ENCODE measurements at regions not wholly inside any gene's neighbourhood (a gene's known extent, or its start where the extent isn't known, plus 50 kb on each side); places are given as distances from the start of the nearest gene placed in this dataset.
"Not testable (repeated sequence)": the region's sequence is repeated elsewhere in the genome, so short reads cannot be mapped to it uniquely, and the experiment has no call there.

- H3K27me3 Mint-ChIP-seq: peaks cover 0 to 12% (median 5%) of the 10 kb centered on the region in 5 donors
- CTCF ChIA-PET: no interaction called here
These were observed 233.7 kb upstream of the CWC22 start for GRCh38 chr2:180240774-180241173.

DNA sequence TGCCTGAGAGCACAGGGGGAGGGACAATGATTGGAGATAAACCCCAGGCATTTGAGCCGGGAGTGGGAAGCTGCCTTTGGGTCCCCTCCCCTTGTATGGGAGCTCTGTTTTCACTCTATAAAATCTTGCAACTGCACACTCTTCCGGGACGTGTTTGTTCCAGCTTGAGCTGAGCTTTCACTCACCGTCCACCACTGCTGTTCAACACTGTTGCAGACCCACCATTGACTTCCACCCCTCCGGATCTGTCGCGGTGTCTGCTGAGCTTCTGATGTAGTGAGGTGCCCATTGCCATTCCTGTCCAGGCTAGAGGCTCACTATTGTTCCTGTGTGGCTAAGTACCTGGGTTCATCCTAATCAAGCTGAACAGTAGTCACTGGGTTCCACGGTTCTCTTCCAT is 231.6 kb upstream of the CWC22 start:
- ChIA-PET CTCF (no interaction called here), POLR2A (no interaction called here)
- Histone ChIP-seq H3K27me3 (ENCODE audit: control insufficient read depth in 2 of 2, insufficient read depth in 2 of 2, low read length in 2 of 2) (no peaks in the 10 kb centered on the region), H3K9me3 (ENCODE audit: control insufficient read depth in 2 of 3, low read length in 3 of 3) (no peaks in the 10 kb centered on the region), H3K4me3 (ENCODE audit: low read length) (no peak overlapping the region), H3K27ac (ENCODE audit: low read depth, low read length) (no peak overlapping the region), H3K36me3 (ENCODE audit: control insufficient read depth in 2 of 3, insufficient read depth in 3 of 3, low read length in 3 of 3) (no peaks in the 10 kb centered on the region), H3K4me1 (ENCODE audit: control insufficient read depth in 2 of 2, insufficient read depth in 2 of 2, low read length in 2 of 2) (no peaks in the 10 kb centered on the region)
- H3K4me3 Mint-ChIP-seq: no peak overlapping the region
- no peak for ATAC-seq
- no peaks in the 10 kb centered on the region for H3K36me3 Mint-ChIP-seq
- no peak for DNase-seq
- no peaks in the 10 kb centered on the region for H3K4me1 Mint-ChIP-seq
- no peak overlapping the region for H3K27ac Mint-ChIP-seq
- peaks cover 0 to 4% (median 0%) of the 10 kb centered on the region in 11 donors for H3K9me3 Mint-ChIP-seq
- intact Hi-C loops (cut with micrococcal nuclease): no loop called here
- H3K27me3 Mint-ChIP-seq: peaks cover 0 to 12% (median 5%) of the 10 kb centered on the region in 5 donors

More at GRCh38 chr2:180240774-180241173, 233.7 kb upstream of the CWC22 start:
- Histone ChIP-seq H3K4me1 (ENCODE audit: control insufficient read depth in 2 of 2, insufficient read depth in 2 of 2, low read length in 2 of 2) (no peaks in the 10 kb centered on the region), H3K27ac (ENCODE audit: low read depth, low read length) (no peak overlapping the region), H3K27me3 (ENCODE audit: control insufficient read depth in 2 of 2, insufficient read depth in 2 of 2, low read length in 2 of 2) (no peaks in the 10 kb centered on the region), H3K36me3 (ENCODE audit: control insufficient read depth in 2 of 3, insufficient read depth in 3 of 3, low read length in 3 of 3) (no peaks in the 10 kb centered on the region), H3K9me3 (ENCODE audit: control insufficient read depth in 2 of 3, low read length in 3 of 3) (no peaks in the 10 kb centered on the region), H3K4me3 (ENCODE audit: low read length) (no peak overlapping the region)
- DNase-seq (no peak), ATAC-seq (no peak)
- H3K27ac Mint-ChIP-seq: no peak overlapping the region
- peaks cover 0 to 3% (median 0%) of the 10 kb centered on the region in 11 donors for H3K9me3 Mint-ChIP-seq
- H3K36me3 Mint-ChIP-seq: no peaks in the 10 kb centered on the region
- POLR2A ChIA-PET: no interaction called here
- intact Hi-C loops (cut with micrococcal nuclease): no loop called here
- no peaks in the 10 kb centered on the region for H3K4me1 Mint-ChIP-seq
- no peak overlapping the region for H3K4me3 Mint-ChIP-seq

DNA sequence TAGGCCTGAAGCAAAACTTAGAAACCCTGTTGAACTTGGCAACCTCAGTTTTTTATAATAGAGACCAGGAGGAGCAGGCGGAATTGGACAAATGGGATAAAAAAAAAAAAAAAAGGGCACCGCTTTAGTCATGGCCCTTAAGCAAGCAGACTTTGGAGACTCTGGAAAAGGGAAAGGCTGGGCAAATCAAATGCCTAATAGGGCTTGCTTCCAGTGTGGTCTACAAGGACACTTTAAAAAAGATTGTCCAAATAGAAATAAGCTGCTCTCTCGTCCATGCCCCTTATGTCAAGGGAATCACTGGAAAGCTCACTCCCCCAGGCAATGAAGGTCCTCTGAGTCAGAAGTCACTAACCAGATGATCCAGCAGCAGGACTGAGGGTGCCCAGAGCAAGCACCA is 229.0 kb upstream of the CWC22 start:
- H3K9me3 Mint-ChIP-seq; CTCF ChIA-PET; H3K4me3 Mint-ChIP-seq; H3K27me3 ChIP-seq (ENCODE audit: control insufficient read depth in 2 of 2, insufficient read depth in 2 of 2, low read length in 2 of 2); POLR2A ChIA-PET; H3K4me1 Mint-ChIP-seq; H3K27ac ChIP-seq (ENCODE audit: low read depth, low read length); H3K36me3 Mint-ChIP-seq; intact Hi-C loops (cut with micrococcal nuclease); H3K36me3 ChIP-seq (ENCODE audit: control insufficient read depth in 2 of 3, insufficient read depth in 3 of 3, low read length in 3 of 3); ATAC-seq; H3K9me3 ChIP-seq (ENCODE audit: control insufficient read depth in 2 of 3, low read length in 3 of 3); H3K4me1 ChIP-seq (ENCODE audit: control insufficient read depth in 2 of 2, insufficient read depth in 2 of 2, low read length in 2 of 2); H3K4me3 ChIP-seq (ENCODE audit: low read length); H3K27ac Mint-ChIP-seq; DNase-seq: not testable (repeated sequence)
- H3K27me3 Mint-ChIP-seq: peaks cover 0 to 17% (median 5%) of the 10 kb centered on the region in 5 donors

GRCh38 chr2:180235506-180235905 is 228.4 kb upstream of the CWC22 start:
- intact Hi-C loops (cut with micrococcal nuclease); H3K36me3 ChIP-seq (ENCODE audit: control insufficient read depth in 2 of 3, insufficient read depth in 3 of 3, low read length in 3 of 3); H3K27ac ChIP-seq (ENCODE audit: low read depth, low read length); CTCF ChIA-PET; H3K4me3 ChIP-seq (ENCODE audit: low read length); DNase-seq; H3K9me3 Mint-ChIP-seq; H3K4me3 Mint-ChIP-seq; POLR2A ChIA-PET; H3K27me3 ChIP-seq (ENCODE audit: control insufficient read depth in 2 of 2, insufficient read depth in 2 of 2, low read length in 2 of 2); H3K36me3 Mint-ChIP-seq; H3K9me3 ChIP-seq (ENCODE audit: control insufficient read depth in 2 of 3, low read length in 3 of 3); H3K4me1 Mint-ChIP-seq; H3K27ac Mint-ChIP-seq; ATAC-seq; H3K4me1 ChIP-seq (ENCODE audit: control insufficient read depth in 2 of 2, insufficient read depth in 2 of 2, low read length in 2 of 2): not testable (repeated sequence)
- H3K27me3 Mint-ChIP-seq: peaks cover 0 to 17% (median 4%) of the 10 kb centered on the region in 5 donors

- ATAC-seq; H3K36me3 Mint-ChIP-seq; H3K9me3 ChIP-seq (ENCODE audit: control insufficient read depth in 2 of 3, low read length in 3 of 3); H3K4me1 ChIP-seq (ENCODE audit: control insufficient read depth in 2 of 2, insufficient read depth in 2 of 2, low read length in 2 of 2); H3K36me3 ChIP-seq (ENCODE audit: control insufficient read depth in 2 of 3, insufficient read depth in 3 of 3, low read length in 3 of 3); H3K9me3 Mint-ChIP-seq; H3K4me3 Mint-ChIP-seq; H3K27ac ChIP-seq (ENCODE audit: low read depth, low read length); DNase-seq; H3K4me1 Mint-ChIP-seq; H3K4me3 ChIP-seq (ENCODE audit: low read length); POLR2A ChIA-PET; H3K27ac Mint-ChIP-seq; CTCF ChIA-PET; H3K27me3 ChIP-seq (ENCODE audit: control insufficient read depth in 2 of 2, insufficient read depth in 2 of 2, low read length in 2 of 2); intact Hi-C loops (cut with micrococcal nuclease): not testable (repeated sequence)
- H3K27me3 Mint-ChIP-seq: peaks cover 0 to 17% (median 0%) of the 10 kb centered on the region in 5 donors
These were observed 227.9 kb upstream of the CWC22 start for GRCh38 chr2:180234991-180235390.

GRCh38 chr2:180231015-180231414 is 223.9 kb upstream of the CWC22 start:
- Histone ChIP-seq H3K27ac (ENCODE audit: low read depth, low read length) (no peak overlapping the region), H3K4me1 (ENCODE audit: control insufficient read depth in 2 of 2, insufficient read depth in 2 of 2, low read length in 2 of 2) (no peaks in the 10 kb centered on the region), H3K36me3 (ENCODE audit: control insufficient read depth in 2 of 3, insufficient read depth in 3 of 3, low read length in 3 of 3) (no peaks in the 10 kb centered on the region), H3K4me3 (ENCODE audit: low read length) (no peak overlapping the region), H3K9me3 (ENCODE audit: control insufficient read depth in 2 of 3, low read length in 3 of 3) (no peaks in the 10 kb centered on the region), H3K27me3 (ENCODE audit: control insufficient read depth in 2 of 2, insufficient read depth in 2 of 2, low read length in 2 of 2) (no peaks in the 10 kb centered on the region)
- H3K4me3 Mint-ChIP-seq: no peak overlapping the region
- peaks cover 0 to 4% (median 0%) of the 10 kb centered on the region in 11 donors for H3K9me3 Mint-ChIP-seq
- no peak for DNase-seq
- POLR2A ChIA-PET: no interaction called here
- H3K36me3 Mint-ChIP-seq: no peaks in the 10 kb centered on the region
- CTCF ChIA-PET: no interaction called here
- no peaks in the 10 kb centered on the region for H3K4me1 Mint-ChIP-seq
- ATAC-seq: no peak
- no peak overlapping the region for H3K27ac Mint-ChIP-seq
- peaks cover 0 to 6% (median 0%) of the 10 kb centered on the region in 5 donors for H3K27me3 Mint-ChIP-seq
- intact Hi-C loops (cut with micrococcal nuclease): no loop called here

DNA sequence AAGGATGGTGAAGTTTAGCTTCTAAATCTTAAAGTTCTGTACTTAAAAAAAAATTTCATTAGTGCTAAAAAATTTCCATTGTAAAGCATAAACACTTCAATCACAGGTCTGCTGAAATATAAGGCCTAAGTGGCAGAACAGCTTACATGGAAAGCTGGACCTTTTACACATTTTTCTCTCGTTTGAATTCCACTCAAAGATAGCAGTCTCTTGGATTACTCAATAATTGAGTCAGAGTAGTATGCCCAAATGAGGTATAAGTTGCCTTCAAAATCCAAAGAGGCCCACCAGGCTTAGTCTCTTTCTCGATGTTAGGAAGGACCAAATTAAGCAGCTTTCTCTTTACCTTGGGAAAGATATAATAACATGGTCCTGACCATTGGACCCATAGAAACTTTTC is 220.4 kb upstream of the CWC22 start:
- H3K4me1 Mint-ChIP-seq: no peaks in the 10 kb centered on the region
- intact Hi-C loops (cut with micrococcal nuclease): no loop called here
- no peaks in the 10 kb centered on the region for H3K9me3 ChIP-seq (ENCODE audit: control insufficient read depth in 2 of 3, low read length in 3 of 3)

More for the DNA sequence above, 220.4 kb upstream of the CWC22 start:
- no peak for ATAC-seq
- H3K9me3 Mint-ChIP-seq: peaks cover 0 to 12% (median 2%) of the 10 kb centered on the region in 11 donors
- Histone ChIP-seq H3K4me1 (ENCODE audit: control insufficient read depth in 2 of 2, insufficient read depth in 2 of 2, low read length in 2 of 2) (no peaks in the 10 kb centered on the region), H3K4me3 (ENCODE audit: low read length) (no peak overlapping the region), H3K36me3 (ENCODE audit: control insufficient read depth in 2 of 3, insufficient read depth in 3 of 3, low read length in 3 of 3) (no peaks in the 10 kb centered on the region), H3K27me3 (ENCODE audit: control insufficient read depth in 2 of 2, insufficient read depth in 2 of 2, low read length in 2 of 2) (no peaks in the 10 kb centered on the region), H3K27ac (ENCODE audit: low read depth, low read length) (no peak overlapping the region)
- H3K27ac Mint-ChIP-seq: no peak overlapping the region
- ChIA-PET POLR2A (no interaction called here), CTCF (interaction anchor here (0.6 kb wide), 1 partner anchor 420 kb away, joined by 4 read pairs; no protein-coding TSS in a partner anchor)
- H3K4me3 Mint-ChIP-seq: no peak overlapping the region
- H3K27me3 Mint-ChIP-seq: peaks cover 0 to 6% (median 0%) of the 10 kb centered on the region in 5 donors
- DNase-seq: no peak
- H3K36me3 Mint-ChIP-seq: no peaks in the 10 kb centered on the region

Data from naive thymus-derived CD4-positive, alpha-beta T cell (primary cell).